NCI-H2107 (cell line): ENCODE measurements at regions not wholly inside any gene's neighbourhood (a gene's known extent, or its start where the extent isn't known, plus 50 kb on each side); places are given as distances from the start of the nearest gene placed in this dataset.
"Not testable (repeated sequence)": the region's sequence is repeated elsewhere in the genome, so short reads cannot be mapped to it uniquely, and the experiment has no call there.

Source experiments
- DNase-seq: peaks from one replicate; lab custom pipeline; 2025; lab: John Stamatoyannopoulos, UW

- DNase-seq = no peak
Observed at GRCh38 chr1:164440232-164440631, 118.8 kb upstream of the PBX1 start.

- no peak for DNase-seq
Observed at GRCh38 chr1:164443166-164443565, 115.8 kb upstream of the PBX1 start.

- DNase-seq = no peak
Observed at GRCh38 chr1:164443836-164444235, 115.1 kb upstream of the PBX1 start.

GRCh38 chr1:164446020-164446419 is 113.0 kb upstream of the PBX1 start:
- no peak for DNase-seq

GRCh38 chr1:164452549-164452948 is 106.4 kb upstream of the PBX1 start:
- no peak for DNase-seq

- no peak for DNase-seq
Observed at GRCh38 chr1:164456272-164456671, 102.7 kb upstream of the PBX1 start.

- not testable (repeated sequence) for DNase-seq
Observed at GRCh38 chr1:164459176-164459575, 99.8 kb upstream of the PBX1 start.

- DNase-seq = no peak
Observed at GRCh38 chr1:164466001-164466421, 93.0 kb upstream of the PBX1 start.

- no peak for DNase-seq
Observed at GRCh38 chr1:164466429-164466828, 92.6 kb upstream of the PBX1 start.

- DNase-seq = no peak
Observed at GRCh38 chr1:164470996-164471395, 88.0 kb upstream of the PBX1 start.

GRCh38 chr1:164472841-164473240 is 86.1 kb upstream of the PBX1 start:
- DNase-seq = no peak

GRCh38 chr1:164473544-164473943 is 85.4 kb upstream of the PBX1 start:
- no peak for DNase-seq

GRCh38 chr1:164475834-164476233 is 83.2 kb upstream of the PBX1 start:
- no peak for DNase-seq

- DNase-seq = no peak
Observed at GRCh38 chr1:164477343-164477742, 81.6 kb upstream of the PBX1 start.

- DNase-seq = no peak
Observed at GRCh38 chr1:164479242-164479641, 79.7 kb upstream of the PBX1 start.

- DNase-seq = no peak
Observed at GRCh38 chr1:164480285-164480907, 78.6 kb upstream of the PBX1 start.

GRCh38 chr1:164495905-164496304 is 63.1 kb upstream of the PBX1 start:
- no peak for DNase-seq

- DNase-seq = no peak
Observed at GRCh38 chr1:164498792-164499191, 60.2 kb upstream of the PBX1 start.

GRCh38 chr1:164504749-164505148 is 54.2 kb upstream of the PBX1 start:
- DNase-seq = no peak
